Testis (tissue), 2 donors: ENCODE measurements at regions not wholly inside any gene's neighbourhood (a gene's known extent, or its start where the extent isn't known, plus 50 kb on each side); places are given as distances from the start of the nearest gene placed in this dataset.

Experiments used
- DNase-seq: peaks from one replicate; pipeline ENCODE4 v3.0.0-alpha.2; 2019
- H3K27ac ChIP-seq, 2 donors: fragments of 200-600 bp; sonication (generic); one replicate each; pipeline ENCODE4 v1.5.1; 2019
- H3K27me3 ChIP-seq: fragments of 200-600 bp; sonication (generic); one replicate; pipeline ENCODE4 v1.5.1; 2019
- H3K36me3 ChIP-seq: fragments of 200-600 bp; sonication (generic); one replicate; pipeline ENCODE4 v1.5.1; 2017; ENCODE audit warnings: low read depth; ENCODE audit errors: missing control alignments
- H3K4me1 ChIP-seq: fragments of 200-600 bp; sonication (generic); one replicate; pipeline ENCODE4 v1.5.1; 2019
- H3K4me3 ChIP-seq, 2 donors: fragments of 200-600 bp; sonication (generic); one replicate each; pipeline ENCODE4 v1.5.1; 2017 to 2019
- H3K9me3 ChIP-seq: fragments of 200-600 bp; sonication (generic); one replicate; pipeline ENCODE4 v1.5.1; 2017
- CTCF ChIP-seq, 3 experiments: fragments of 450-650 bp in 2 of 3; fragments of 200-600 bp in 1 of 3; sonication (generic) in 1 of 3; IDR thresholded peaks; one replicate each; pipeline ENCODE4 v1.5.1; 2016 to 2019; ENCODE audit warnings: antibody characterized with exemption in 3 of 3, mild to moderate bottlenecking in 2 of 3, moderate library complexity in 1 of 3
- POLR2A ChIP-seq: fragments of 450-650 bp; IDR thresholded peaks from one replicate; pipeline ENCODE4 v1.6.1; 2017; ENCODE audit warnings: antibody characterized with exemption, mild to moderate bottlenecking, moderate library complexity
- WGBS, 2 donors: methylation state at CpG; one replicate each; pipeline ENCODE4 v1.1.5; 2018; 5-methylcytosine and 5-hydroxymethylcytosine counted together
- intact Hi-C: fragments of 100-400 bp; cut with DNase I; formaldehyde crosslinking; loops from one replicate; pipeline ENCODE4 v1.15.1; 2023; ENCODE audit warnings: low total_unique reads

- no peak for DNase-seq
- H3K27ac ChIP-seq = no peak overlapping the region
- no peak for TF ChIP-seq POLR2A
- TF ChIP-seq CTCF (IDR thresholded peaks at IDR 0.05) = no peak
- H3K9me3 ChIP-seq = no peaks in the 10 kb centered on the region
- no peaks in the 10 kb centered on the region for H3K4me1 ChIP-seq
- intact Hi-C loops = no loop called here
- H3K4me3 ChIP-seq = no peak overlapping the region
- WGBS, 2 donors = 75 to 79% methylated on average over 1 of the region's 1 CpG
- H3K36me3 ChIP-seq = no peaks in the 10 kb centered on the region
- H3K27me3 ChIP-seq = no peaks in the 10 kb centered on the region
These were observed 316.0 kb upstream of the DMAC1 start for GRCh38 chr9:8115570-8115969.

GRCh38 chr9:8114826-8115225 lies 315.2 kb upstream of the DMAC1 start:
- intact Hi-C loops = no loop called here
- Histone ChIP-seq H3K36me3 (no peaks in the 10 kb centered on the region), H3K4me3 (no peak overlapping the region), H3K4me1 (no peaks in the 10 kb centered on the region), H3K27ac (no peak overlapping the region), H3K9me3 (no peaks in the 10 kb centered on the region), H3K27me3 (no peaks in the 10 kb centered on the region)
- no peak for DNase-seq
- TF ChIP-seq POLR2A = no peak
- WGBS, 2 donors = 0% methylated on average over 1 of the region's 1 CpG

DNA sequence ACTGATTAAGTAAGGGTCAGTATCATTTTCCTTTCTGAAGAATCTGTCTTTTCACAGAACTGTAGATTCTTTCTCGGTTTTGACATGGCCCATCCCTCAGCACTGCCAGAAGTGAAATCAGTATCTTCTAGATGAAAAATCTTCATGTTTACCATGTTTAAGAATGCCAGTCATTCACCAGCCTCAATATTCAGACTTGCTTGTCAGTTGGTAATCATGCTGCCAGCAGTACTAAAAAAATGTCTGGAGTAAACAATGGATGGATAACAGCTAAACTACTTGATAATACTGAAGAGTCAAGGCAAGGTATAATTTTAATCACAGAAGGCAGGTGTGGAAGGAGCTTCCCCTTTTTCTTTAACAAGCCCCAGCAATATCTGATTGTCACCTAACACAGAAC lies 306.8 kb upstream of the DMAC1 start:
- no peak for TF ChIP-seq POLR2A
- TF ChIP-seq CTCF (IDR thresholded peaks at IDR 0.05) = no peak
- Histone ChIP-seq H3K4me3 (no peak overlapping the region), H3K27ac (no peak overlapping the region), H3K27me3 (no peaks in the 10 kb centered on the region), H3K36me3 (no peaks in the 10 kb centered on the region), H3K9me3 (no peaks in the 10 kb centered on the region), H3K4me1 (no peaks in the 10 kb centered on the region)
- no peak for DNase-seq
- 77 to 84% methylated on average over 1 of the region's 1 CpG for WGBS, 2 donors
- intact Hi-C loops = no loop called here

GRCh38 chr9:8101607-8102006 lies 302.0 kb upstream of the DMAC1 start:
- H3K9me3 ChIP-seq = no peaks in the 10 kb centered on the region
- intact Hi-C loops = no loop called here
- H3K36me3 ChIP-seq = no peaks in the 10 kb centered on the region
- no peak for DNase-seq
- no peak overlapping the region for H3K27ac ChIP-seq
- TF ChIP-seq CTCF (IDR thresholded peaks at IDR 0.05) = no peak
- no peak for TF ChIP-seq POLR2A
- H3K4me1 ChIP-seq = no peaks in the 10 kb centered on the region
- no peak overlapping the region for H3K4me3 ChIP-seq
- no peaks in the 10 kb centered on the region for H3K27me3 ChIP-seq
- 65 to 75% methylated on average over 2 of the region's 2 CpGs for whole genome bisulfite sequencing, 2 donors

GRCh38 chr9:8096091-8096490 lies 296.5 kb upstream of the DMAC1 start:
- Histone ChIP-seq H3K27ac (no peak overlapping the region), H3K9me3 (no peaks in the 10 kb centered on the region), H3K4me1 (no peaks in the 10 kb centered on the region), H3K27me3 (no peaks in the 10 kb centered on the region), H3K36me3 (no peaks in the 10 kb centered on the region), H3K4me3 (no peak overlapping the region)
- TF ChIP-seq POLR2A = no peak
- no peak for TF ChIP-seq CTCF (IDR thresholded peaks at IDR 0.05)
- DNase-seq = no peak
- intact Hi-C loops = no loop called here
- WGBS, 2 donors = 93 to 95% methylated on average over 4 of the region's 4 CpGs
